ENCODE measurements at regions not wholly inside any gene's neighbourhood (a gene's known extent, or its start where the extent isn't known, plus 50 kb on each side); places are given as distances from the start of the nearest gene placed in this dataset.

- no peak for DNase-seq (ENCODE audit: low read depth in 2 of 2)
Measured at GRCh38 chr12:92582475-92582874, 120.3 kb upstream of the PLEKHG7 start.

DNA sequence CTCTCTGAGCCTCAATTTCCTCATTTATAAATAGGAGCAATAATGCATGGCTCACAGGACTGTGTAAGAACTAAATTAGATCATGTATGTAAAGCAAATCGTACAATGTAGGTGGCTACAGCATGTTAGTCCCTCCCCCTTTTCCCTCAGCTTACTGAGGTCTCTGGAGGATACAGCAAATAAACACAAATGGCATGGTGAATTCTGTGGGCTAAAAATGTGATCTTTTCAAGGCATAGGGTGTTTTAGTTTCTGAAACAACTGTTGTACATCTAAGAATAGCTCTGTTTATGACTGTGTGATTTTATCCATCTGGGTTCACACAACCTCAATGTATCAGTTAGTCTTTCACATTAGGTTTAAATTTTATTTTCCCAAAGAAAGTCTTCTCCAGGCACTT lies 121.2 kb upstream of the PLEKHG7 start:
- no peak for DNase-seq (ENCODE audit: low read depth in 2 of 2)

- DNase-seq (ENCODE audit: low read depth in 2 of 2): no peak
Measured at GRCh38 chr12:92574911-92575570, 127.7 kb upstream of the PLEKHG7 start.

DNA sequence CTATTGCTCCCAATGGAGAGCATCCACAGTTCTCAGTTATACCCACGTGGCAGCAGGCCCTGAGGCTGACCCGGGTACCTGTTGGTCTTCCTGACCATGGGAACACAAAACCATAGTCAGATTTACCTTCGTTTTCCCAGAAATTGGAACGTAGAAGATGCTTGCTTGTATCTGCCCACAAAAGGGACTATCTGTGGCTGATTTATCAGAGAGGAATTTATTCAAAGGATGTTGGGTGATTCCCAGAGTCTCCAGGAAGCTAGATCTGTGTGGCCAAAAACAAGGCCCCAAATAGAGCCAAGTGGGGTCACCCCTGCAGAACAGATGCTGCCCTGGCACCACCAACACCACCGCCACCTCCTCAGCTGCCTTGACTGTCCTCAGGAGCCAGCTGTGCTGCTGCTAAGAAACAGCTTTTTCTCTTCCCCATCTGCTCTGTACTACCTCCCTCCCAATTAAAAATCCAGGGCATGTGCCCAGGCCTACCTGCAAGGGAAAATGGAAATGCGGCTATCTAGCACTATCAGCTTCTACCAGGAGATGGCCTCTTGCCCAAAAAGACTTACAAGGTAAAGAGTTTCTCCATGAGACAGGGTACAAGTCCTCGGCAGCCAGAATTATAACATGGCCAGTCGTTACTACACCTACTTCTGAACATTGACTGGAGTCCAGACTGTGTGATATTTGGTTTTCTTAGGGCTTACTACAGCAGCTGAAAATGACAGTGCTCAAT lies 128.6 kb upstream of the PLEKHG7 start:
- no peak for DNase-seq (ENCODE audit: low read depth in 2 of 2)

GRCh38 chr12:92573104-92573503 lies 129.7 kb upstream of the PLEKHG7 start:
- no peak for DNase-seq (ENCODE audit: low read depth in 2 of 2)

DNA sequence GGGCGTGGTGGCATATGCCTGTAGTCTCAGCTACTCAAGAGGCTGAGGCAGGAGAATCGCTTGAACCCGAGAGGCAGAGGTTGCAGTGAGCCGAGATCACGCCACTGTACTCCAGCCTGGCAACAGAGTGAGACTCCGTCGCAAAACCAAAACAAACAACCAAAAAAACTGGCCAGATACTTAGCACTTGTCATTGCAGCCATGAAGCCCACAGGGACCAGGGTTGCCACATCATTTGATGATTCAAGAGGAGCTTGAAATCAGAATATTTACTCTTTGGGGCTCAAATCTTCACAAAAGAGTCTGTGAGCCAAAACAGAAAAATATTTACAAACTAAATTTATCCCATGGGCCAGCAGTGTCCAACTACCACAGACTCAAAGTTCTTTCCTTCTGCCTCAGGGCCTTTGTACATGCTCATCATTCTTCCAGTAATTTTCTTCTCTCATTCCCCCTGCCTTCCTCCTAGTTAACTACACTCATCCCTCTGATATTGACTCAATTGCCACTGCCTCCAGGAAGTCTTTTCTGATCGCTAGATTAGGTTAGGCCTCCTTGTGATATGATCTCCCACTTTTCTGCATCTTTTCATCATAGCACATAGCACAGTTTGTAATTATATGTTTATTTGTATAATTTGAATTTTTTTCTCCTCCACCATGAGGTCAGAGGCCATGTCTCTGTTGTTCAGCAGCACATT lies 130.8 kb upstream of the PLEKHG7 start:
- no peak for DNase-seq (ENCODE audit: low read depth in 2 of 2)

DNA sequence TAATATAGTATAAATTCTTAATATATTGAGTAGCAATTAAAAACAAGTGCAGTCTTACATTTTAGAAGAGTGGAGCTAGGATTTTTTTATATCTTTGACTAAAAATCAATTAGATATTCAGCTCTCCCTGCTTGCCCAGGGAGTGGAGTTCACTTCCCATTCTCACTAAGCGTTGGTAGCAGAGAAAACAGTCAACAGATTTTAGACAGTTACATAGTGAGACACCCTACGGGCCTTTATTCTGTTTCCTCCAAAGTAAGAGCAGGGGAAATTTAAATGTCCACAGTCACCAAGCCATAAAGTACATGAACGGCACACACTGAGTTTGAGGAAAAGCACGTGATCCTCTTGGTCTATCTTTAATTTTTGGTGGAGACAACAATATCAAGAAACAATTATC lies 131.6 kb upstream of the PLEKHG7 start:
- DNase-seq (ENCODE audit: low read depth in 2 of 2): no peak

DNA sequence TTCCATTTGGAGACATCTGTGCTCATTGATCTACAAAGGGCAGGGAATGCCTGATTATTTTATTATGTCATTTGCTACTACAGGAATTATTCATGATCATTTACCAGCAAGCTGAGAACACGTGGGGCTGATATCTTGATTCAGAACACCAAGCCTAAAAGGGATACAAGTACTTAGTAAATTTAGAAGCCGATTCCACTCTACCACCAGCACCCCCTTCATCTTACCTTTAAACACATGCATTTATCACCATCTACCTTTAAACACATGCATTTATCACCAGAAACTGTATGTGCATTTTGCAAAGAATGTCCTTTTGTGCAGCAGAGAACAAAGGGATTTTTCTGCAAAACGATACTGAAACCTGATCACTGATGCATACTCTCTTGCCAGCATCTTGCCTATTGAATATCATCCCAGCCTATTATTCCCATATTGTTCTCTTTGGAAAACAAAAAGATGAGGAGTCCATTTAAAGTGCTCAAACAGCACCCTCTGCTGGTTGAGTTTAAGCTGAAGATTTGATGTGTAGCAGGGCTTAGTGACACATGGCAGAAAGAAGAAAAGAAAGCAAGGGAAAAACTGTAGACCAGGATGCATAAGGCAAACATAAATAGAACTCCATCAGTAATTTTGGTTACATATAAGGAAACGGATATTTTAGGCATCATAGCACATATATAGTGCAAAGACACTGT lies 132.6 kb upstream of the PLEKHG7 start:
- no peak for DNase-seq (ENCODE audit: low read depth in 2 of 2)

GRCh38 chr12:92568691-92569090 lies 134.1 kb upstream of the PLEKHG7 start:
- DNase-seq (ENCODE audit: low read depth in 2 of 2): no peak

GRCh38 chr12:92566448-92567019 lies 136.3 kb upstream of the PLEKHG7 start:
- DNase-seq (ENCODE audit: low read depth in 2 of 2): no peak

DNA sequence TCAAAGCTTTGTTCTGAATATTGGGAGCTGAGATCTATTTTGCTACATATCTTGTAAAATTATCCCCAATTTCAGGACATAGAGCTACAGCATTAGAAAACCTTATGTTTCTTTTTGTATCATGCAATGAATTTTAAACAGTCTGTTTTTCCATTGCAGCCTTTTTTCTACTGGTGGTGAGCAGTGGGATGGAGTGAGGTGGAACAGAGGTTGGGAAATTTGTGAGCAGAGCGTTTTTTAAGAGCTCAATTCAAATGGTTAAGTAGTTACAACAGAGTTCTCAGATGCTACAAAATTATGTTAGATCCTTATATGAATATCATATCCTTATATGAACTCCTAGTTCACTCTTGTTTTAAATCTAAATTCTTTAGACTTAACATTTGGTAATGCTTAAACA lies 139.0 kb upstream of the PLEKHG7 start:
- DNase-seq (ENCODE audit: low read depth in 2 of 2): no peak

GRCh38 chr12:92562063-92562734 lies 140.6 kb upstream of the PLEKHG7 start:
- no peak for DNase-seq (ENCODE audit: low read depth in 2 of 2)

GRCh38 chr12:92561543-92561899 lies 141.3 kb upstream of the PLEKHG7 start:
- no peak for DNase-seq (ENCODE audit: low read depth in 2 of 2)

- no peak for DNase-seq (ENCODE audit: low read depth in 2 of 2)
Measured at GRCh38 chr12:92560713-92561542, 141.9 kb upstream of the PLEKHG7 start.

DNA sequence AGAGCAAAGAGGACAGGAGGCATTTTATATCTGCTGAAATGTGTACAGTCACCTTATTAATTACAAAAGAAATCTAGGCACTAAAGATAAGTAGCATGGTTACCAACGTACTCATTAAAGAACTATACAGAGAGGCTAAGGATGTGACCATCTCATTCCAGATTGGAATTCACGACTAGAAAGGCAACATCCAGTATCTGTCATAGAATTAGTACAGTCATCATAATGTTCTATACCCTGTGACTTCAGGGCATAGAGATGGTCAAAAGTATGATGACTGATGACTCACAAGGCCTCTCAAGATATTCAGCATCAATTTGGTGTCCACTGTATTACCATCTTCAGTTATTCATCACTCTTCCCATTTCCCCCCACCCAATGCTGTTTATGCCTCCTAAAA lies 144.0 kb upstream of the PLEKHG7 start:
- DNase-seq (ENCODE audit: low read depth in 2 of 2): no peak

- no peak for DNase-seq (ENCODE audit: low read depth in 2 of 2)
Measured at GRCh38 chr12:92558215-92558773, 144.5 kb upstream of the PLEKHG7 start.

GRCh38 chr12:92557422-92557724 lies 145.4 kb upstream of the PLEKHG7 start:
- no peak for DNase-seq (ENCODE audit: low read depth in 2 of 2)

GRCh38 chr12:92556637-92557421 lies 146.0 kb upstream of the PLEKHG7 start:
- no peak for DNase-seq (ENCODE audit: low read depth in 2 of 2)

GRCh38 chr12:92556141-92556540 lies 146.6 kb upstream of the PLEKHG7 start:
- DNase-seq (ENCODE audit: low read depth in 2 of 2): no peak

Measured in stimulated activated CD4-positive, alpha-beta T cell treated with anti-CD3 and anti-CD28 coated beads, Interleukin-1b, Interleukin-23, amount 100 ng/mL, for 1 hour (primary cell).